Stimulated activated effector memory CD8-positive, alpha-beta T cell treated with anti-CD3 and anti-CD28 coated beads, Interleukin-12 subunit alpha, Interleukin-12 subunit beta, amount 100 ng/mL, for 72 hours (primary cell): ENCODE measurements at regions not wholly inside any gene's neighbourhood (a gene's known extent, or its start where the extent isn't known, plus 50 kb on each side); places are given as distances from the start of the nearest gene placed in this dataset.
"Not testable (repeated sequence)": the region's sequence is repeated elsewhere in the genome, so short reads cannot be mapped to it uniquely, and the experiment has no call there.

ENCODE experiments used
- ATAC-seq: fragments of 150-1000 bp; cut with Tn5 transposase; 2 replicates; pipeline ENCODE4 v1.10.0; 2021
- DNase-seq, 2 donors: peaks; one replicate each; pipeline ENCODE4 v3.0.0; 2021 to 2022; ENCODE audit warnings: low spot score in 2 of 2
- H3K27ac Mint-ChIP-seq: one replicate; pipeline ENCODE4 v1.8.0; 2022; ENCODE audit warnings: mild to moderate bottlenecking, mixed read lengths
- H3K36me3 Mint-ChIP-seq: one replicate; pipeline ENCODE4 v1.8.0; 2022; ENCODE audit warnings: mild to moderate bottlenecking, mixed read lengths
- H3K4me1 Mint-ChIP-seq: one replicate; pipeline ENCODE4 v1.8.0; 2022; ENCODE audit warnings: mixed read lengths
- H3K4me3 Mint-ChIP-seq: one replicate; pipeline ENCODE4 v1.8.0; 2022; ENCODE audit warnings: mild to moderate bottlenecking, mixed read lengths
- H3K9me3 Mint-ChIP-seq: one replicate; pipeline ENCODE4 v1.8.0; 2022; ENCODE audit warnings: mixed read lengths

GRCh38 chr10:44263771-44264170 is 121.1 kb downstream of the CXCL12 start:
- Mint-ChIP-seq H3K4me3 (no peak overlapping the region), H3K4me1 (peaks cover 8% of the 10 kb centered on the region), H3K27ac (no peak overlapping the region), H3K36me3 (no peaks in the 10 kb centered on the region), H3K9me3 (no peaks in the 10 kb centered on the region)
- DNase-seq (no peak), ATAC-seq (no peak)

GRCh38 chr10:44262551-44263251 is 122.2 kb downstream of the CXCL12 start:
- Mint-ChIP-seq H3K27ac (no peak overlapping the region), H3K36me3 (no peaks in the 10 kb centered on the region), H3K4me3 (no peak overlapping the region), H3K9me3 (no peaks in the 10 kb centered on the region), H3K4me1 (peaks cover 8% of the 10 kb centered on the region)
- DNase-seq (no peak), ATAC-seq (no peak)

GRCh38 chr10:44261710-44262455 is 123.0 kb downstream of the CXCL12 start:
- Mint-ChIP-seq H3K4me3 (no peak overlapping the region), H3K27ac (peak overlapping the region; percentile 27), H3K36me3 (no peaks in the 10 kb centered on the region), H3K9me3 (no peaks in the 10 kb centered on the region), H3K4me1 (peaks cover 8% of the 10 kb centered on the region)
- no peak for ATAC-seq
- no peak for DNase-seq

DNA sequence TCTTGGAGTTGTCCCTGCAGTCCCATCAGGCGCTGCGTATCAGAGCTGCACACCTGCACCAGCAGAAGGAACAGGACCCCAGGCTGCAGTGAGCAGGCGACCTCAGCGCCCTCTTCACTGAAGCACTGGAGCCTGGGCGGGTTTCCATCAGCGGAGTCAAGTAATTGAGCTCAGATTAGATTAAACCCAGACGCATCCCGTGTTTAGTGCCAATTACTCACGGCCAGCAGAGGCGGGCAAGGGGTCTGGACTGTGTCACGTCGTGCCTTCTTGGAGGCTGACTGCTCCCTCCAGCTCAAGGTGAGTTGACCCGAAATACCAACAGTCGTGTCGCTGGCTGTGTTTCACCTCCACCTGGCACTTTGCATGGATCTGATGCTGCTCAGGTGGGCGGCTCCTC is 123.6 kb downstream of the CXCL12 start:
- Mint-ChIP-seq H3K36me3 (no peaks in the 10 kb centered on the region), H3K9me3 (no peaks in the 10 kb centered on the region), H3K27ac (no peak overlapping the region), H3K4me1 (peaks cover 8% of the 10 kb centered on the region), H3K4me3 (no peak overlapping the region)
- ATAC-seq (no peak), DNase-seq (no peak)

- Mint-ChIP-seq H3K4me3 (no peak overlapping the region), H3K27ac (no peak overlapping the region), H3K4me1 (peaks cover 8% of the 10 kb centered on the region), H3K36me3 (no peaks in the 10 kb centered on the region), H3K9me3 (no peaks in the 10 kb centered on the region)
- DNase-seq (no peak), ATAC-seq (peak; percentile 20)
Observed at GRCh38 chr10:44260286-44260928, 124.5 kb downstream of the CXCL12 start.

GRCh38 chr10:44259090-44259874 is 125.6 kb downstream of the CXCL12 start:
- DNase-seq, result no peak
- Mint-ChIP-seq H3K9me3 (no peaks in the 10 kb centered on the region), H3K36me3 (no peaks in the 10 kb centered on the region), H3K27ac (no peak overlapping the region), H3K4me1 (peaks cover 8% of the 10 kb centered on the region), H3K4me3 (no peak overlapping the region)
- ATAC-seq, result no peak

DNA sequence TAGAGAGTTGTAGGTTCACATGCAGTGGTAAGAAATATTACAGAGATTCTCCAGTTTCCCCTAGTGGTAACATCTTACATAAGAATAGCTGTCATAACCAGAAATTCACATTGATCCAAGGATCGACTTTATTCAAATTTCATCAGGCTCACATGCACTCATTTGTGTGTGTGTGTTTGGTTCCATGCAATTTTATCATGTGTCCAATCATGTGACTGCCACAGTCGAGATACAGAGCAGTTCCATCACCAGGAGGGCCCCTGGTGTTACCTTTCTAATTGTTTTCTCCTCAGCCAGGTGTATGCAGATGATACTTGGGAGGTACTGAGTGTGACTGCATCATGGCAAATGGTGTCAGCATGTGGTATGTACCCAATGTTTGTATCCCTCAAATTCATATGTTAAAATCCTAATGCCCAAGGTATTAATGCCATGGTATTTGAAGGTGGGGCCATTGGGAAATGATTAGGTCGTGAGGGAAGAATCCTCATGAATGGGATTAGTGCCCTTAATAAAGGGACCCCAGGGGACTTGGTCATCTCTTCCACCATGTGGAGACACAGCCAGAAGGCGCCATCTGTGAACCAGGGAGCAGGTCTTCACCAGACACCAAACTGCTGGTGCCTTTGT is 126.3 kb downstream of the CXCL12 start:
- no peaks in the 10 kb centered on the region for H3K9me3 Mint-ChIP-seq
- ATAC-seq (no peak), DNase-seq (no peak)
- no peak overlapping the region for H3K27ac Mint-ChIP-seq
- no peaks in the 10 kb centered on the region for H3K36me3 Mint-ChIP-seq
- no peak overlapping the region for H3K4me3 Mint-ChIP-seq
- H3K4me1 Mint-ChIP-seq, result peaks cover 8% of the 10 kb centered on the region

DNA sequence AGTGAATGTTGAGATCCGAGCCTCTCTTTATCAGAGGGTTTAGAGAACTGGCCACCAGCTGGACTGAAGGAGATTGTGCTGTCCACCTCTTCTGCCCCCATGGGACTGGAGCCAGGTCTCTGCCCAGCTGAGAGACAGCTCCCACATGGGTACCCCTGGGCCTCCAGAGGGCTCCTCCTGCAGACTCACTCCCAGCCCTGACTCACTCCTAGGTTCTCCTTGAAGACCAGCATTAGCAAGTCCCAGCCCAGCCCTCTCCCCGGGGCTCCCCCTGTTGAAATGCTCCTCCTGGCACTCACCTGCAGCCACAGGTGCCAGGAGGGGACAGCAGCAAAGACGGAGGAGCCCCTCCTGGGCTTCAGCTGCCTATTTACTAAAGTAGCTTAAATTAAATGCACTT is 126.9 kb downstream of the CXCL12 start:
- Mint-ChIP-seq H3K27ac (no peak overlapping the region), H3K36me3 (no peaks in the 10 kb centered on the region), H3K4me1 (peaks cover 8% of the 10 kb centered on the region), H3K4me3 (no peak overlapping the region), H3K9me3 (no peaks in the 10 kb centered on the region)
- no peak for DNase-seq
- ATAC-seq, result no peak

DNA sequence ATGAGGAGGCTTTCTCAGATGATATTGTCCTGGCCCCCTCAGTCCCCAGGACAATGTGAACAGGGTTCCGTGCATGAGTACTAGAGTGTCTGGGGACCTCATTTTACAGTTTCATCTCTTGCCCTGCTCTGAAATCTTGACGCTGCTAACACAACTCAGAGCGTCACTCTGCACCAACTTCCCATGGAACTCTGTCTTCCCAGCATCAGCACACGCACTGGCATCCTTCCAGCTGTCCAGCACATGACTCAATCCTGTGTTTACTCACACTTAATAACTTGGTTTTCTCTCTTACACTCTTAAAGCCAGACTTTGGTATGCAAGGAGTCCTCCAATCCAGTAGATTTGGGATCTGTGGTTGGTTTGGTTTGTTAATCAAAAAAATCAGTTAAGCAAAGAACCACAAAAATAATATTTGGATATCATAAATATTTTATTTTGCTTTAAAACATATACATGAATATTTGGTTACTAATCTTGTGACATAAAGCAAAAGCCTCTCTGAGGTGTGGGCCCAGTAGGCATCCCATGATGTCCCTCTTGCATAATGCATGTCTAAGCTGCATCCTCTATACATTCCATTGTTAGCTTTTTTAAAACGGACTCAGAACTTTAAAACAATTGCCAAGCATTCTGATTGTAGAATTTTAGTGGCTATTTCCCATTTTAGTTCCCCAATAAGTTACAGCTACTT is 131.0 kb downstream of the CXCL12 start:
- Mint-ChIP-seq H3K9me3 (no peaks in the 10 kb centered on the region), H3K36me3 (no peaks in the 10 kb centered on the region), H3K4me1 (no peaks in the 10 kb centered on the region), H3K27ac (no peak overlapping the region), H3K4me3 (no peak overlapping the region)
- ATAC-seq, result no peak
- no peak for DNase-seq

DNA sequence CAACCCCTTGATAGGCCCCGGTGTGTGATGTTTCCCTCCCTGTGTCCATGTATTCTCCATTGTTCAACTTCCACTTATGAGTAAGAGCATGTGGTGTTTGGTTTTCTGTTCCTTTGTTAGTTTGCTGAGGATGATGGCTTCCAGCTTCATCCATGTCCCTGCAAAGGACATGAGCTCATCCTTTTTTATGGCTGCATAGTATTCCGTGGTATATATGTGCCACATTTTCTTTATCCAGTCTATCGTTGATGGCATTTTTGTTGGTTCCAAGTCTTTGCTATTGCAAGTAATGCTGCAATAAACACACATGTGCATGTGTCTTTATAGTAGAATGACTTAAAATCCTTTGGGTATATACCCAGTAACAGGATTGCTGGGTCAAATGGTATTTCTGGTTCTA is 132.3 kb downstream of the CXCL12 start:
- H3K4me3 Mint-ChIP-seq, H3K9me3 Mint-ChIP-seq, H3K36me3 Mint-ChIP-seq, DNase-seq, H3K27ac Mint-ChIP-seq, ATAC-seq, H3K4me1 Mint-ChIP-seq: not testable (repeated sequence)

DNA sequence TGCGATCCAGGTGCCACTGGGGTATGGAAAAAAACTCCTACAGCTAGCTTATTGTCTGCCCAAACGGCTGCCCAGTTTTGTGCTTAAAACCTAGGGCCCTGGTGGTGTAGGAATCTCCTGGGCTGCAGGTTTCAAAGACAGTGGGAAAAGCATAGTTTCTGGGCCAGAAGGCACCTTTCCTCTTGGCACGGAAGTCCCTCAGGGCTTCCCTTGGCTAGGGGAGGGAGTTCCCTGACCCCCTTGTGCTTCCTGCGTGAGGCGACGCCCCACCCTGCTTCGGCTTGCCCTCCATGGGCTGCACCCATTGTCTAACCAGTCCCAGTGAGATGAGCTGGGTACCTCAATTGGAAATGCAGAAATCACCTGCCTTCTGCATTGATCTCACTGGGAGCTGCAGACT is 135.0 kb downstream of the CXCL12 start:
- not testable (repeated sequence) for H3K27ac Mint-ChIP-seq, H3K4me1 Mint-ChIP-seq, ATAC-seq, H3K9me3 Mint-ChIP-seq, H3K36me3 Mint-ChIP-seq, H3K4me3 Mint-ChIP-seq, DNase-seq

DNA sequence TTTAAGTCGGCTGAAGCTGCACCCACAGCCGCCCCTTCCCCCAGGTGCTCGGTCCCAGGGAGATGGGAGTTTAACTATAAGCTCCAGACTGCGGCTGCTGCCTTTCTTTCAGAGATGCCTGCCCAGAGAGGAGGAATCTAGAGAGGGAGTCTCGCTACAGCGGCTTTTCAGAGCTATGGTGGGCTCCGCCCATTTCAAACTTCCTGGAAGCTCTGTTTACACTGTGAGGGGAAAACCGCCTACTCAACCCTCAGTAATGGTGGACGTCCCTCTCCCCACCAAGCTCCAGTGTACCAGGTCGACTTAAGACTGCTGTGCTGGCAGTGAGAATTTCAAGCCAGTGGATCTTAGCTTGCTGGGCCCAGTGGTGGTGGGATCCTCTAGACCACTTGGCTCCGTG is 135.4 kb downstream of the CXCL12 start:
- H3K9me3 Mint-ChIP-seq, result no peaks in the 10 kb centered on the region
- H3K4me3 Mint-ChIP-seq, result no peak overlapping the region
- no peak overlapping the region for H3K27ac Mint-ChIP-seq
- no peak for ATAC-seq
- no peaks in the 10 kb centered on the region for H3K4me1 Mint-ChIP-seq
- H3K36me3 Mint-ChIP-seq, result no peaks in the 10 kb centered on the region
- DNase-seq, result no peak

- not testable (repeated sequence) for H3K9me3 Mint-ChIP-seq, ATAC-seq, DNase-seq, H3K27ac Mint-ChIP-seq, H3K4me1 Mint-ChIP-seq, H3K36me3 Mint-ChIP-seq, H3K4me3 Mint-ChIP-seq
Observed at GRCh38 chr10:44246700-44247099, 138.2 kb downstream of the CXCL12 start.

- not testable (repeated sequence) for ATAC-seq, H3K9me3 Mint-ChIP-seq, H3K4me3 Mint-ChIP-seq, H3K4me1 Mint-ChIP-seq, DNase-seq, H3K27ac Mint-ChIP-seq, H3K36me3 Mint-ChIP-seq
Observed at GRCh38 chr10:44246287-44246686, 138.6 kb downstream of the CXCL12 start.
